Activated CD4-positive, alpha-beta T cell treated with anti-CD3 and anti-CD28 coated beads, Interleukin-2, amount 10 ng/mL, durations not matched to agents 7 days and 5 days (primary cell): ENCODE measurements at regions not wholly inside any gene's neighbourhood (a gene's known extent, or its start where the extent isn't known, plus 50 kb on each side); places are given as distances from the start of the nearest gene placed in this dataset.
"Not testable (repeated sequence)": the region's sequence is repeated elsewhere in the genome, so short reads cannot be mapped to it uniquely, and the experiment has no call there.

ENCODE experiments used
- CTCF ChIA-PET: fragments of 350-600 bp; sonication (Branson Sonifier 250); formaldehyde crosslinking; loops from one replicate; lab custom pipeline; 2021; ENCODE audit warnings: antibody characterized with exemption; lab: Charles Lee
- POLR2A ChIA-PET: fragments of 350-600 bp; sonication (Branson Sonifier 250); formaldehyde crosslinking; loops from one replicate; lab custom pipeline; 2021; ENCODE audit warnings: antibody characterized with exemption; lab: Charles Lee
- DNase-seq: peaks from one replicate; pipeline ENCODE4 v3.0.0-alpha.2; 2020
- H3K27ac Mint-ChIP-seq: one replicate; pipeline ENCODE4 v1.8.0; 2021; ENCODE audit warnings: mild to moderate bottlenecking, moderate library complexity, mixed read lengths
- H3K27me3 Mint-ChIP-seq: one replicate; pipeline ENCODE4 v1.8.0; 2021; ENCODE audit warnings: mixed read lengths
- H3K36me3 Mint-ChIP-seq: one replicate; pipeline ENCODE4 v1.8.0; 2021; ENCODE audit warnings: low read depth, mixed read lengths
- H3K4me1 Mint-ChIP-seq: one replicate; pipeline ENCODE4 v1.8.0; 2021; ENCODE audit warnings: mixed read lengths
- H3K4me3 Mint-ChIP-seq: one replicate; pipeline ENCODE4 v1.8.0; 2021; ENCODE audit warnings: mild to moderate bottlenecking, moderate library complexity, mixed read lengths
- H3K9me3 Mint-ChIP-seq: one replicate; pipeline ENCODE4 v1.8.0; 2021; ENCODE audit warnings: mixed read lengths

GRCh38 chr6:6997263-6998193 lies 110.2 kb upstream of the RREB1 start:
- no peak for DNase-seq
- CTCF ChIA-PET = no interaction called here

GRCh38 chr6:6998194-6998569 lies 109.6 kb upstream of the RREB1 start:
- Mint-ChIP-seq H3K27ac (no peak overlapping the region), H3K4me1 (no peaks in the 10 kb centered on the region), H3K27me3 (peaks cover 10% of the 10 kb centered on the region), H3K36me3 (no peaks in the 10 kb centered on the region), H3K9me3 (no peaks in the 10 kb centered on the region), H3K4me3 (no peak overlapping the region)
- CTCF ChIA-PET = no interaction called here
- POLR2A ChIA-PET = interaction anchor here (0.6 kb wide), 1 partner anchor 924 kb away, joined by 3 read pairs; no protein-coding TSS in a partner anchor
- no peak for DNase-seq

More at GRCh38 chr6:6997263-6998193, 110.2 kb upstream of the RREB1 start:
- no peaks in the 10 kb centered on the region for H3K4me1 Mint-ChIP-seq
- no peak overlapping the region for H3K4me3 Mint-ChIP-seq
- POLR2A ChIA-PET = interaction anchor here (0.6 kb wide), 1 partner anchor 924 kb away, joined by 3 read pairs; no protein-coding TSS in a partner anchor
- peaks cover 10% of the 10 kb centered on the region for H3K27me3 Mint-ChIP-seq
- H3K36me3 Mint-ChIP-seq = no peaks in the 10 kb centered on the region
- H3K27ac Mint-ChIP-seq = no peak overlapping the region
- H3K9me3 Mint-ChIP-seq = no peaks in the 10 kb centered on the region

- no peak for DNase-seq
- POLR2A ChIA-PET = no interaction called here
- H3K9me3 Mint-ChIP-seq = no peaks in the 10 kb centered on the region
- no peaks in the 10 kb centered on the region for H3K4me1 Mint-ChIP-seq
- H3K27ac Mint-ChIP-seq = no peak overlapping the region
- H3K36me3 Mint-ChIP-seq = no peaks in the 10 kb centered on the region
- no peak overlapping the region for H3K4me3 Mint-ChIP-seq
- CTCF ChIA-PET = interaction anchor here (0.6 kb wide), 1 partner anchor 34 kb away, joined by 3 read pairs; no protein-coding TSS in a partner anchor
- peaks cover 6% of the 10 kb centered on the region for H3K27me3 Mint-ChIP-seq
These were observed 106.7 kb upstream of the RREB1 start for GRCh38 chr6:7000825-7001777.

- no peaks in the 10 kb centered on the region for H3K36me3 Mint-ChIP-seq
- peaks cover 2% of the 10 kb centered on the region for H3K27me3 Mint-ChIP-seq
- POLR2A ChIA-PET = no interaction called here
- DNase-seq = no peak
- CTCF ChIA-PET = no interaction called here
- H3K4me3 Mint-ChIP-seq = no peak overlapping the region
- H3K4me1 Mint-ChIP-seq = no peaks in the 10 kb centered on the region
- no peak overlapping the region for H3K27ac Mint-ChIP-seq
- H3K9me3 Mint-ChIP-seq = no peaks in the 10 kb centered on the region
These were observed 104.7 kb upstream of the RREB1 start for GRCh38 chr6:7003041-7003440.

GRCh38 chr6:7004581-7005297 lies 103.0 kb upstream of the RREB1 start:
- Mint-ChIP-seq H3K36me3 (no peaks in the 10 kb centered on the region), H3K27me3 (peaks cover 3% of the 10 kb centered on the region), H3K9me3 (no peaks in the 10 kb centered on the region), H3K27ac (no peak overlapping the region), H3K4me1 (no peaks in the 10 kb centered on the region), H3K4me3 (no peak overlapping the region)
- DNase-seq = no peak
- CTCF ChIA-PET = no interaction called here
- POLR2A ChIA-PET = no interaction called here

- H3K4me3 Mint-ChIP-seq = no peak overlapping the region
- no peaks in the 10 kb centered on the region for H3K36me3 Mint-ChIP-seq
- POLR2A ChIA-PET = no interaction called here
- CTCF ChIA-PET = no interaction called here
- no peaks in the 10 kb centered on the region for H3K9me3 Mint-ChIP-seq
- DNase-seq = no peak
- H3K27me3 Mint-ChIP-seq = peaks cover 3% of the 10 kb centered on the region
- no peak overlapping the region for H3K27ac Mint-ChIP-seq
- no peaks in the 10 kb centered on the region for H3K4me1 Mint-ChIP-seq
These were observed 101.1 kb upstream of the RREB1 start for GRCh38 chr6:7006515-7007191.

- Mint-ChIP-seq H3K9me3 (no peaks in the 10 kb centered on the region), H3K27me3 (peaks cover 6% of the 10 kb centered on the region), H3K36me3 (no peaks in the 10 kb centered on the region), H3K27ac (no peak overlapping the region), H3K4me1 (no peaks in the 10 kb centered on the region), H3K4me3 (no peak overlapping the region)
- DNase-seq = no peak
- POLR2A ChIA-PET = no interaction called here
- CTCF ChIA-PET = interaction anchor here (0.6 kb wide), 1 partner anchor 41 kb away, joined by 3 read pairs; no protein-coding TSS in a partner anchor
These were observed 99.2 kb upstream of the RREB1 start for GRCh38 chr6:7008451-7008988.

GRCh38 chr6:7016226-7016625 lies 91.5 kb upstream of the RREB1 start:
- POLR2A ChIA-PET = no interaction called here
- no peaks in the 10 kb centered on the region for H3K9me3 Mint-ChIP-seq
- H3K36me3 Mint-ChIP-seq = no peaks in the 10 kb centered on the region
- H3K4me3 Mint-ChIP-seq = no peak overlapping the region
- H3K4me1 Mint-ChIP-seq = no peaks in the 10 kb centered on the region
- peaks cover 3% of the 10 kb centered on the region for H3K27me3 Mint-ChIP-seq
- no peak overlapping the region for H3K27ac Mint-ChIP-seq
- CTCF ChIA-PET = no interaction called here
- no peak for DNase-seq

- ChIA-PET CTCF (interaction anchor here (0.6 kb wide), 1 partner anchor 765 kb away, joined by 3 read pairs; no protein-coding TSS in a partner anchor), POLR2A (no interaction called here)
- Mint-ChIP-seq H3K36me3 (no peaks in the 10 kb centered on the region), H3K27me3 (no peaks in the 10 kb centered on the region), H3K4me3 (no peak overlapping the region), H3K9me3 (no peaks in the 10 kb centered on the region), H3K4me1 (no peaks in the 10 kb centered on the region), H3K27ac (no peak overlapping the region)
- no peak for DNase-seq
These were observed 86.5 kb upstream of the RREB1 start for GRCh38 chr6:7021301-7021700.

- H3K4me3 Mint-ChIP-seq = no peak overlapping the region
- peaks cover 2% of the 10 kb centered on the region for H3K36me3 Mint-ChIP-seq
- peaks cover 15% of the 10 kb centered on the region for H3K27me3 Mint-ChIP-seq
- no peak for DNase-seq
- H3K9me3 Mint-ChIP-seq = no peaks in the 10 kb centered on the region
- no peak overlapping the region for H3K27ac Mint-ChIP-seq
- H3K4me1 Mint-ChIP-seq = no peaks in the 10 kb centered on the region
- CTCF ChIA-PET = no interaction called here
- POLR2A ChIA-PET = no interaction called here
These were observed 81.9 kb upstream of the RREB1 start for GRCh38 chr6:7025861-7026260.

GRCh38 chr6:7028963-7029362 lies 78.8 kb upstream of the RREB1 start:
- H3K27me3 Mint-ChIP-seq = peaks cover 20% of the 10 kb centered on the region
- CTCF ChIA-PET, DNase-seq, H3K4me1 Mint-ChIP-seq, H3K27ac Mint-ChIP-seq, POLR2A ChIA-PET, H3K9me3 Mint-ChIP-seq, H3K4me3 Mint-ChIP-seq, H3K36me3 Mint-ChIP-seq: not testable (repeated sequence)

- H3K36me3 Mint-ChIP-seq, DNase-seq, H3K9me3 Mint-ChIP-seq, CTCF ChIA-PET, H3K4me3 Mint-ChIP-seq, H3K4me1 Mint-ChIP-seq, H3K27ac Mint-ChIP-seq, POLR2A ChIA-PET: not testable (repeated sequence)
- H3K27me3 Mint-ChIP-seq = peaks cover 24% of the 10 kb centered on the region
These were observed 76.8 kb upstream of the RREB1 start for GRCh38 chr6:7030968-7031367.
